T47D (cell line): ENCODE measurements at regions not wholly inside any gene's neighbourhood (a gene's known extent, or its start where the extent isn't known, plus 50 kb on each side); places are given as distances from the start of the nearest gene placed in this dataset.

Source experiments
- DNase-seq, 2 experiments: peaks; one replicate each; pipeline versions ENCODE4 v3.0.0 to v3.0.0-alpha.2; 2011 to 2012; ENCODE audit warnings: low read depth in 1 of 2, low spot score in 1 of 2
- JUND ChIP-seq: IDR thresholded peaks from 2 replicates; pipeline ENCODE4 v1.6.1; 2012; ENCODE audit warnings: low read depth
- in situ Hi-C: cut with HindIII; loops from 2 replicates; pipeline ENCODE4 v1.10.0; 2016; ENCODE audit warnings: low sequenced_read_pairs, low pct_unique_long_range_greater_than_20kb

GRCh38 chr10:33421789-33422462 is 87.5 kb upstream of the NRP1 start:
- no peak for DNase-seq
- in situ Hi-C loops = no loop called here
- TF ChIP-seq JUND = no peak

DNA sequence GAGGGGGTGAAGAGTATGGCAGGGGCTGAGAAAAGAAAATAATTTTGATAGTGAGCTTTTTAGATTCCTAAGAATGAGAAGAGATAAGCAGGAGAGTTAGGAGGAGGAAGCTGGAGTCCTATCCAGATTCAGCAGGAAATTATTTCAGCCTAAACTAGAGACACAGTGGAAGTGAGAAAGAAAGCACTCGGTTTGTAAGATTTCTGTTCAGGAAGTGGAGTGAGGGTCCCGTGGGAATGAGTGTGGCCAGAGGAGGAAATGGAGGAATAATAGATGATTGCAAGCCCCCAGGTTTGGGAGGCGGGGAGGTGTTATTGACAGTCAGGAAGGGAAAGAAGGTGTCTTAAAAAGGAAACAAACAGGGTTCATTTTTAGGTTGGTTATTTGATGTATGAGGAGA is 84.8 kb upstream of the NRP1 start:
- no peak for DNase-seq
- in situ Hi-C loops = no loop called here
- no peak for TF ChIP-seq JUND

DNA sequence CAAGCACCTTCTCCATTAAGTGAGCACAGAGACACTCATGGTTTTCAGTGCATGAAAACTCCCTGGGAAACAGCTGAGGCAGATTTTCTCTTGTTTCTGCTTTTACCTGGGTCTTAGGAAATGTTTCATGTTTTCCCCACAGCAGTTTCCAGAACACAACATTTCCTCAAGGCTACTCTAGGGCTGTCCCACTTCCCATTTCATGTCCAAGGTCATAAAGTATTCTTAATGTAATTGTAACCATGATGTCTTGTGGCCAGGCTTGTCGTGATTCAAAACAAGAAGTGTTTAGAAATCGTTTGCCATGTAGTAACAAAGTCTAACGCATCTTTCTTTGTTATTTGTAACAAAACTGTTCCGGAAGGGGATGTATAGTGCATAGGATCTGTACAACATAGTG is 83.8 kb upstream of the NRP1 start:
- TF ChIP-seq JUND = no peak
- in situ Hi-C loops = no loop called here
- DNase-seq = no peak

- no peak for TF ChIP-seq JUND
- in situ Hi-C loops = no loop called here
- DNase-seq = no peak
These were observed 82.2 kb upstream of the NRP1 start for GRCh38 chr10:33416691-33417090.

DNA sequence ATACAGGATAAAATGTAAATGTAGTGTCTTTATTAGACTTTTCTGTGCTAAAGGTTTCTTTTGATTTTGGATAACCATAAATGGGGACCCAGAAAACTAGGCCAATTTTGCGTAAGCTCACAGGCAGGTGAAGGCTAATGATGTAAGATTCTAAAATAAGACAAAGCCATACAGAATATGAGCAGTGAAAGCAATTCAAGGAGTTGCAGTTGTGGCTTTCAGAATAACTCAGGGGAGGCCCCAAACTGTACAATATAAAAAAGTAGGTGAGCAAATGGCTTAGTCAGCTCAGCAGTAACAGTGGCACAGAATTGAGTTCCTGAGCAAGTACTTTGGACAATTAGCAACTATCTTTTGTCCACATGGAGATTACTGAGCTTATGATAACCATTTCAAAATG is 81.7 kb upstream of the NRP1 start:
- no peak for TF ChIP-seq JUND

GRCh38 chr10:33414841-33415240 is 80.4 kb upstream of the NRP1 start:
- DNase-seq = no peak

More for the DNA sequence above, 81.7 kb upstream of the NRP1 start:
- in situ Hi-C loops = no loop called here
- no peak for DNase-seq

DNA sequence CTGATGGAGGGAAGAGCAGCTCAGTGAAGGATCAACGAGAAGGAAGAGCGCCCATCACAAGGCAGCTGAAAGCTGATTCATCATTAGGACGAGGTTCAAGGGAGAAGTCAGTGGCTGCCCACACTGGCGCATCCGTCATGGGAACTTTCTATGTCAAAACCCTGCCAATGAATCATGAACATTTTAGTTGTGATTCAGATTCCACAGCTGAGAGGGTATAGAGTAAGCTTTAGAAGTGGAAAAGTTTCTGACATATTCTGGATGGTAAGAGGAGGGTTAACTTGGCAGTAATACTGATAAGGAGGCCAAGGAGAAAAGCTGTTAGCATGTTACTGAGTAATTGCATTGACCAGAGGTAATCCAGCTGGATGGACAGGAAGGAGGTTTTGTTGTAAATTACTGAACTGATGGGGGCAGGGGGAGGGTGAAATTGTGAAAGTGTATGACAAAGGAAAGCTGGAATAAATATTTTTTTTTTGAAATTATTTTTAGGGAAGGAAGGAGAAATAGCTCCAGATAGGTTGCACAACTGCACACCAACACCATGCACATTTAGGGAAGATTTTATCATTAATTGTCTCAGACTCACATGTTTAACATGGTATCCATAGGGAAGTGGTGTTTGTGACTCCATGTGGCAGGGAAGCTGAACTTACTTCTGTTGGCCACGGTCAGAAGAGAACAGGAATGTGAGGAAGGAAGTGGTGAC is 78.3 kb upstream of the NRP1 start:
- no peak for TF ChIP-seq JUND
- in situ Hi-C loops = no loop called here
- no peak for DNase-seq

More at GRCh38 chr10:33414841-33415240, 80.4 kb upstream of the NRP1 start:
- in situ Hi-C loops = no loop called here
- TF ChIP-seq JUND = no peak

DNA sequence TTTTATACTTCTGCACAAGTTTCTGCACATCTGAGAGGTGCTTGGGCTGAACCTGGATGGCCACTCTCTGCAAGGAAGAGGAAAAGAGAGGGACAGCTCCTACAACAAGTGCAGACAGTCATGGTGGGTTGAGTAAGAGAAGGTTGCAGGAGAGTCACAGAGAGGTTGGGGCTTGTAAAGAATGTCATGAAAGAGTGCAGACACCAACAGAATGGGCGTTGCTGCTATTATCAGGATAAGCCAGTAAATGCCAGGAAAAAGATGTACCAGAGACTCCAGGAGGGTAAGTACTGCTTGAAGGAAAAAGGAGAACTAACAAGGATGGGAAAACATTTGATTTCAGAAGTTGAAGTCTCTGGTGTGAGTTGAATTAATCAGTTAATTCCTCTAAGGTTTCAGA is 77.8 kb upstream of the NRP1 start:
- no peak for TF ChIP-seq JUND
- in situ Hi-C loops = no loop called here
- DNase-seq = no peak

- TF ChIP-seq JUND = no peak
- in situ Hi-C loops = no loop called here
These were observed 76.4 kb upstream of the NRP1 start for GRCh38 chr10:33410860-33411234.

DNA sequence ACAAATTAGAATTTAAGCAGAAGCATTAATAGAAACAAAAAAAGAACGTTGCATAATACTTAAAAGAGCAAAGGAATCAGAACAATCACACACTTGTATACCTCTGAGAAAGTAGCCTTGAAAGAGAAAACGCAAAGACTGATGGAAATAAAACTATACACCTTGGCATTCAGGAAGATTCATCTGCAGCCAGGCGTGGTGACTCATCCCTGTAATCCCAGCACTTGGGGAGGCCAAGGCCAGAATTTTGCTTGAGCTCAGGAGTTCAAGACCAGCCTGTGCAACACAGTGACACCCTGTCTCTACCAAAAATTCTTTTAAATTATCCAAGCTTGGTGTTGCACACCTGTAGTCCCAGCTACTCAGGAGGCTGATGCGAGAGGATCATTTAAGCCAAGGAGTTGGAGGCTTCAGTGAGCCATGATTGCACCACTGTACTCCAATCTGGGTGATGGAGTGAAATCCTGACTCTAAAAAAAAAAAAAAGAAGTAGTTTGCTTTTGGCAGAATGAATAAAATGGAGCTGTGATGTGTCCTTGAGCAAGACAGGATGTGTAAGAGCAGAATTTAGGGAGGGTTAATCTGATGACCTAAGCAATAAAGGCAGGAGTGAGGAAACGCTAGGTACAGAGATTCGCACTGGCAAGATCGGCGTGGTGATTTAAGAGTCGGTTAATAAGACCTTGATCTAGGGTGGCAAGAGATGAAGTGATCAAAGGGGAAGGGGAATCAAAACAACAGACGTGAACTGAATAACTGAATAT is 75.8 kb upstream of the NRP1 start:
- DNase-seq = no peak
- in situ Hi-C loops = no loop called here
- no peak for TF ChIP-seq JUND

More at GRCh38 chr10:33410860-33411234, 76.4 kb upstream of the NRP1 start:
- DNase-seq = no peak

DNA sequence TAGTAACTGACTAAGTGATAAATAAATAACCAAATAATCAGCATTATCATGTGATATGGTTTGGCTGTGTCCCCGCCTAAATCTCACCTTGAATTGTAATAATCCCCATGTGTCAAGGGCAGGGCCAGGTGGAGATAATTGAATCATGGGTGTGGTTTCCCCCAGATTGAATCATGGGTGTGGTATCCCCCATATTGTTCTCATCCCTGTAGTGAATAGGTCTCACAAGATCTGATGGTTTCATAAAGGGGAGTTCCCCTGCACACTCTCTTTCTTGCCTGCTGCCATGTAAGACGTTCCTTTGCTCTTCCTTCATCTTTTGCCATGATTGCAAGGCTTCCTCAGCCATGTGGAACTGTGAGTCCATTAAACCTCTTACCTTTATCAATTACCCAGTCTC is 72.1 kb upstream of the NRP1 start:
- in situ Hi-C loops = no loop called here
- TF ChIP-seq JUND = no peak
- no peak for DNase-seq

DNA sequence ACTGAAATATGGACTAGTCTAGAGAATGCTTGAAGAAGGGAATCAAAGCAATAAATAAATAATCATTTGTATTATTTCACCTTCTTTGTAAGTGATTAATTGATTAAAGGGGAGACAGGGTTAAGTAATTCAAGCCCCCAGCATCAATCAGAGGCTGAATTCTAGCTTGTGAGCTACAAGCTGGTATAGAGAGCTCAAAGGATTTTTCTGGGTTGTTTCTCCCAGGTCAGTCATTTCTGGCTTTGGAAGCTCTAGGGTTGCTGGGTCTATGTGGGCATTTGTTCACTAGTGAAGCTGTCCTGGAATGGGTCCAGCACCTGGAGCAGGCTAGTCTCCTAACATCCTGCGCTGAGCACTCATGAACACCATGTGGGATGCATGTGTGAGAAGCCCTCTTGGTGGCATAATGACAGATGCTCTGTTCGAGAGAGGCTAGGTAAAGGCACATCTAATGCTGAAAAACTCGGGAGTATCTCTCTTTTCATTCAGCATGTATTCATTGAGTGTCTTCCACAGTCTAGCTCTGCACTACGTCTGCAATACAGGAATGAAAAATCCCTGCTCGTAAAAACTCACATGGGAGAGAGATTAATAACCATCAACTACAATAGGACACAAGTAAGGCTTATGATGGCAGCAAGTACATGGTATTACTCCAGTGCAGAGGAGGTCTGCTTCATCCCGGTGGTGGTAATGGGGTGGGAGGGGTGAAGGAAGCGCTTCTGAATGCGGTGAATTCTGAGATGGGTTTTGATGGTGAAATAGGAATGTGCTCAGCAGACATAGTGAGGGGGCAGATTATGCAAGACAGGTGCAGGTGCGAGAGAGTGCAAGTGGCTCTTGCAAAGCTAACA is 68.0 kb upstream of the NRP1 start:
- no peak for DNase-seq
- no peak for TF ChIP-seq JUND
- in situ Hi-C loops = no loop called here
